WTC11 (cell line): ENCODE measurements at regions not wholly inside any gene's neighbourhood (a gene's known extent, or its start where the extent isn't known, plus 50 kb on each side); places are given as distances from the start of the nearest gene placed in this dataset.

ENCODE experiments used
- ATAC-seq: fragments of 200-7000 bp; cut with Tn5 transposase; 2 replicates; pipeline ENCODE4 v1.10.0; 2021; ENCODE audit warnings: mild to moderate bottlenecking, moderate library complexity
- CTCF ChIA-PET: fragments of 300-600 bp; sonication (Branson Sonifier 250); formaldehyde crosslinking; loops from one replicate; lab custom pipeline; 2021; ENCODE audit warnings: antibody characterized with exemption; lab: Charles Lee
- POLR2A ChIA-PET: fragments of 350-600 bp; sonication (Branson Sonifier 250); formaldehyde crosslinking; loops from one replicate; lab custom pipeline; 2021; ENCODE audit warnings: antibody characterized with exemption; lab: Charles Lee
- DNase-seq: peaks from one replicate; pipeline ENCODE4 v3.0.0; 2021; ENCODE audit warnings: low spot score
- H3K27ac Mint-ChIP-seq: 2 replicates; pipeline ENCODE4 v1.8.0; 2021; ENCODE audit warnings: mixed read lengths
- H3K27me3 Mint-ChIP-seq: 2 replicates; pipeline ENCODE4 v1.8.0; 2021; ENCODE audit warnings: low read depth, mild to moderate bottlenecking, moderate library complexity, mixed read lengths
- H3K36me3 Mint-ChIP-seq: 2 replicates; pipeline ENCODE4 v1.8.0; 2021; ENCODE audit warnings: mixed read lengths
- H3K4me1 Mint-ChIP-seq: 2 replicates; pipeline ENCODE4 v1.8.0; 2022; ENCODE audit warnings: mixed read lengths
- H3K4me3 Mint-ChIP-seq: 2 replicates; pipeline ENCODE4 v1.8.0; 2021; ENCODE audit warnings: mild to moderate bottlenecking, moderate library complexity, mixed read lengths
- H3K9me3 Mint-ChIP-seq: 2 replicates; pipeline ENCODE4 v1.8.0; 2021; ENCODE audit warnings: mixed read lengths
- AR ChIP-seq: fragments of 250-450 bp; sonication (Bioruptor Pico); IDR thresholded peaks from 2 replicates; pipeline ENCODE4 v1.9.0; 2021; ENCODE audit warnings: mild to moderate bottlenecking
- CBFB ChIP-seq: sonication (generic); formaldehyde crosslinking; IDR thresholded peaks from 2 replicates; pipeline ENCODE4 v1.8.1; 2022; ENCODE audit warnings: mild to moderate bottlenecking, low read depth, missing genetic modification reagents
- CREM ChIP-seq: sonication (generic); formaldehyde crosslinking; IDR thresholded peaks from 2 replicates; pipeline ENCODE4 v1.8.1; 2022; ENCODE audit warnings: mild to moderate bottlenecking, missing genetic modification reagents, moderate library complexity
- E2F1 ChIP-seq: sonication (generic); formaldehyde crosslinking; IDR thresholded peaks from 2 replicates; pipeline ENCODE4 v1.8.0; 2022; ENCODE audit warnings: mild to moderate bottlenecking, missing genetic modification reagents
- ERG ChIP-seq: fragments of 250-450 bp; sonication (Bioruptor Pico); IDR thresholded peaks from 2 replicates; pipeline ENCODE4 v1.8.0; 2021; ENCODE audit warnings: mild to moderate bottlenecking
- FOXP1 ChIP-seq: sonication (generic); formaldehyde crosslinking; IDR thresholded peaks from 2 replicates; pipeline ENCODE4 v1.8.0; 2022; ENCODE audit warnings: missing genetic modification reagents, mild to moderate bottlenecking, moderate library complexity, borderline replicate concordance
- IRF2 ChIP-seq: sonication (generic); formaldehyde crosslinking; IDR thresholded peaks from 2 replicates; pipeline ENCODE4 v1.8.0; 2022; ENCODE audit warnings: low read depth, missing genetic modification reagents, borderline replicate concordance
- MAX ChIP-seq: sonication (generic); formaldehyde crosslinking; IDR thresholded peaks from 2 replicates; pipeline ENCODE4 v1.8.0; 2022; ENCODE audit warnings: mild to moderate bottlenecking, missing genetic modification reagents
- MLX ChIP-seq: sonication (generic); formaldehyde crosslinking; IDR thresholded peaks from 2 replicates; pipeline ENCODE4 v1.8.1; 2023; ENCODE audit warnings: mild to moderate bottlenecking, missing genetic modification reagents, moderate library complexity
- NR1H2 ChIP-seq: sonication (generic); formaldehyde crosslinking; IDR thresholded peaks from 2 replicates; pipeline ENCODE4 v1.9.0; 2021; ENCODE audit warnings: mild to moderate bottlenecking, moderate library complexity, missing genetic modification reagents
- NR2C2 ChIP-seq: sonication (generic); formaldehyde crosslinking; IDR thresholded peaks from 2 replicates; pipeline ENCODE4 v1.8.0; 2022; ENCODE audit warnings: mild to moderate bottlenecking, missing genetic modification reagents
- NR3C1 ChIP-seq: sonication (generic); formaldehyde crosslinking; conservative IDR thresholded peaks from 2 replicates; pipeline ENCODE4 v1.8.1; 2023; ENCODE audit warnings: low read depth, mild to moderate bottlenecking, missing genetic modification reagents
- PREB ChIP-seq: sonication (generic); formaldehyde crosslinking; IDR thresholded peaks from 2 replicates; pipeline ENCODE4 v1.8.1; 2022; ENCODE audit warnings: mild to moderate bottlenecking, missing genetic modification reagents, moderate library complexity, borderline replicate concordance
- RELA ChIP-seq: sonication (generic); formaldehyde crosslinking; IDR thresholded peaks from 2 replicates; pipeline ENCODE4 v1.8.1; 2022; ENCODE audit warnings: missing genetic modification reagents, mild to moderate bottlenecking, borderline replicate concordance
- SMAD3 ChIP-seq: sonication (generic); formaldehyde crosslinking; IDR thresholded peaks from 2 replicates; pipeline ENCODE4 v1.8.0; 2022; ENCODE audit warnings: missing genetic modification reagents, mild to moderate bottlenecking, borderline replicate concordance
- SP1 ChIP-seq: sonication (generic); formaldehyde crosslinking; conservative IDR thresholded peaks from 2 replicates; pipeline ENCODE4 v1.8.1; 2022; ENCODE audit warnings: missing genetic modification reagents
- ZNF423 ChIP-seq: fragments of 250-450 bp; sonication (Bioruptor Pico); IDR thresholded peaks from 2 replicates; pipeline ENCODE4 v2.1.2; 2022; ENCODE audit warnings: mild to moderate bottlenecking, moderate library complexity
- ZNF512 ChIP-seq: sonication (generic); formaldehyde crosslinking; IDR thresholded peaks from 2 replicates; pipeline ENCODE4 v1.8.1; 2022; ENCODE audit warnings: missing genetic modification reagents, borderline replicate concordance
- ZNF671 ChIP-seq: fragments of 250-450 bp; sonication (Bioruptor Pico); IDR thresholded peaks from 2 replicates; pipeline ENCODE4 v1.8.0; 2021; ENCODE audit warnings: mild to moderate bottlenecking
- TF ChIP-seq, protein P1 (sequence below): sonication (generic); formaldehyde crosslinking; IDR thresholded peaks from 2 replicates; pipeline ENCODE4 v1.8.0; 2022; ENCODE audit warnings: mild to moderate bottlenecking, missing genetic modification reagents
- TF ChIP-seq, protein P2 (sequence below): fragments of 250-450 bp; sonication (Bioruptor Pico); IDR thresholded peaks from 2 replicates; pipeline ENCODE4 v2.1.2; 2022; ENCODE audit warnings: mild to moderate bottlenecking, moderate library complexity

DNA sequence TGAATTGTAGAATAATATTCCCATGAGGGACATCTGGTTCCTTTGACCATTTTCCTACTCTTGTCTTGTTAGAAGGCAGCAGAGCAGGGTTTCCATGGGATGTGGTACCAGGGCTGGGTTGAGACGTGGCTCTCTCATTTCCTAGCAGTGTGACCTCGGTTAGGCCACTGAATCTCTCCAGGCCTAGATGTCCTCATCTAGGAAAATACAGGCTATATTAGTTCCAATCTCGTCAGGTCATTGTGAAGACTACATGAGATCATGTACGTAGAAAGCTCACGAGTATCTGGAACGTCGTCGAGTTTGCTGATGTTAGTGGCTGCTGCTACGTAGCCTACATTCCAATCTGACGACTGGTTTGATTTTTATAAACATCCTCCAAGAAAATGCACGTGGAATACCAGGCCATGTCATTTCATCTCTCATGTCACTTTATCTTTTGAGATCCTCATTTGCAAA lies 278.2 kb upstream of the GATB start:
- ATAC-seq (no peak), DNase-seq (no peak)
- POLR2A ChIA-PET = no interaction called here
- H3K36me3 Mint-ChIP-seq = peaks cover 12% of the 10 kb centered on the region
- peaks cover 2% of the 10 kb centered on the region; the same call in 1 of the 2 replicates for H3K4me1 Mint-ChIP-seq
- no peak overlapping the region for H3K4me3 Mint-ChIP-seq
- TF ChIP-seq, protein P1, sequence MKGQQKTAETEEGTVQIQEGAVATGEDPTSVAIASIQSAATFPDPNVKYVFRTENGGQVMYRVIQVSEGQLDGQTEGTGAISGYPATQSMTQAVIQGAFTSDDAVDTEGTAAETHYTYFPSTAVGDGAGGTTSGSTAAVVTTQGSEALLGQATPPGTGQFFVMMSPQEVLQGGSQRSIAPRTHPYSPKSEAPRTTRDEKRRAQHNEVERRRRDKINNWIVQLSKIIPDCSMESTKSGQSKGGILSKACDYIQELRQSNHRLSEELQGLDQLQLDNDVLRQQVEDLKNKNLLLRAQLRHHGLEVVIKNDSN (CRISPR knock-in tag) = no peak
- no peak for TF ChIP-seq ZNF423 (CRISPR knock-in tag)
- TF ChIP-seq FOXP1 = no peak
- TF ChIP-seq CBFB (CRISPR knock-in tag) = no peak
- TF ChIP-seq SP1 (CRISPR knock-in tag) = no peak
- no peak for TF ChIP-seq AR (CRISPR knock-in tag)
- peaks cover 5% of the 10 kb centered on the region for H3K27me3 Mint-ChIP-seq
- no peak overlapping the region for H3K27ac Mint-ChIP-seq
- CTCF ChIA-PET = no interaction called here
- H3K9me3 Mint-ChIP-seq = peaks cover 19% of the 10 kb centered on the region

DNA sequence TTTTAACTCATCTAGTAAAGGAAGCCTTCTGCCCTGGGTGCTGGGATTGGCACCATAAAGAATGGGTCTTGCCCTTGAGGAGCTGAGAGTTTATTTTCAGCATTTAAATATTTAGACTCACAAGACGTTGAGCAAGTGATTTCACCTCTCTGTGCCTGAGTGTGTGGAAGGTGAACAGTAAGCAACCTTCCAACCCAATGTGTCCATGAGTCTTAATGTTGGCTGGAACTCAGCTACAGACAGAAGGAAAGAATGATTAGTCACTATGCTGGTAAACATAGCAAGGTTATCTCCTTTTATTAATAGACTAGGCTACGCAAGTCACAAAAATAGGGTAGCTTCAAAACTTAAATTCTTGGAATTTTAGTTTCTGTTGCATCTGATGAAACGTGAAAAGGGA lies 277.4 kb upstream of the GATB start:
- DNase-seq = no peak
- Mint-ChIP-seq H3K36me3 (peaks cover 5% of the 10 kb centered on the region), H3K9me3 (peaks cover 11% of the 10 kb centered on the region), H3K27me3 (peaks cover 2% of the 10 kb centered on the region; the same call in 1 of the 2 replicates), H3K27ac (no peak overlapping the region), H3K4me1 (peaks cover 2% of the 10 kb centered on the region; the same call in 1 of the 2 replicates), H3K4me3 (no peak overlapping the region)
- POLR2A ChIA-PET = interaction anchor here (0.6 kb wide), 1 partner anchor 145 kb away, joined by 3 read pairs; no protein-coding TSS in a partner anchor
- CTCF ChIA-PET = no interaction called here
- ATAC-seq = no peak
- TF ChIP-seq SMAD3 (CRISPR knock-in tag) (no peak), MLX (CRISPR knock-in tag) (no peak), ERG (CRISPR knock-in tag) (no peak), NR3C1 (CRISPR knock-in tag) (no peak), MAX (CRISPR knock-in tag) (no peak)

- H3K4me3 Mint-ChIP-seq = no peak overlapping the region
- ChIA-PET POLR2A (no interaction called here), CTCF (interaction anchor here (2.1 kb wide), 1 partner anchor 8 kb away, joined by 5 read pairs; no protein-coding TSS in a partner anchor)
- no peaks in the 10 kb centered on the region for H3K36me3 Mint-ChIP-seq
- H3K27ac Mint-ChIP-seq = no peak overlapping the region
- peaks cover 4% of the 10 kb centered on the region; the same call in 1 of the 2 replicates for H3K9me3 Mint-ChIP-seq
- no peak for ATAC-seq
- DNase-seq = no peak
- no peaks in the 10 kb centered on the region for H3K27me3 Mint-ChIP-seq
- no peak for TF ChIP-seq NR1H2 (CRISPR knock-in tag)
- TF ChIP-seq CREM = no peak
- no peak for TF ChIP-seq PREB (CRISPR knock-in tag)
- TF ChIP-seq, protein P2, sequence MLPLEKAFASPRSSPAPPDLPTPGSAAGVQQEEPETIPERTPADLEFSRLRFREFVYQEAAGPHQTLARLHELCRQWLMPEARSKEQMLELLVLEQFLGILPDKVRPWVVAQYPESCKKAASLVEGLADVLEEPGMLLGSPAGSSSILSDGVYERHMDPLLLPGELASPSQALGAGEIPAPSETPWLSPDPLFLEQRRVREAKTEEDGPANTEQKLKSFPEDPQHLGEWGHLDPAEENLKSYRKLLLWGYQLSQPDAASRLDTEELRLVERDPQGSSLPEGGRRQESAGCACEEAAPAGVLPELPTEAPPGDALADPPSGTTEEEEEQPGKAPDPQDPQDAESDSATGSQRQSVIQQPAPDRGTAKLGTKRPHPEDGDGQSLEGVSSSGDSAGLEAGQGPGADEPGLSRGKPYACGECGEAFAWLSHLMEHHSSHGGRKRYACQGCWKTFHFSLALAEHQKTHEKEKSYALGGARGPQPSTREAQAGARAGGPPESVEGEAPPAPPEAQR (CRISPR knock-in tag) = no peak
- no peak for TF ChIP-seq IRF2 (CRISPR knock-in tag)
- TF ChIP-seq ZNF512 (CRISPR knock-in tag) = no peak
- no peak for TF ChIP-seq ZNF671 (CRISPR knock-in tag)
- TF ChIP-seq NR2C2 = no peak
- no peak for TF ChIP-seq E2F1
- TF ChIP-seq RELA = no peak
- H3K4me1 Mint-ChIP-seq = peaks cover 2% of the 10 kb centered on the region; the same call in 1 of the 2 replicates
Observed at GRCh38 chr4:152037435-152037834, 276.6 kb upstream of the GATB start.
